NCI-H1092 (cell line): ENCODE measurements at regions not wholly inside any gene's neighbourhood (a gene's known extent, or its start where the extent isn't known, plus 50 kb on each side); places are given as distances from the start of the nearest gene placed in this dataset.
"Not testable (repeated sequence)": the region's sequence is repeated elsewhere in the genome, so short reads cannot be mapped to it uniquely, and the experiment has no call there.

ENCODE experiments used
- DNase-seq: peaks from one replicate; lab custom pipeline; 2025; lab: John Stamatoyannopoulos, UW

DNA sequence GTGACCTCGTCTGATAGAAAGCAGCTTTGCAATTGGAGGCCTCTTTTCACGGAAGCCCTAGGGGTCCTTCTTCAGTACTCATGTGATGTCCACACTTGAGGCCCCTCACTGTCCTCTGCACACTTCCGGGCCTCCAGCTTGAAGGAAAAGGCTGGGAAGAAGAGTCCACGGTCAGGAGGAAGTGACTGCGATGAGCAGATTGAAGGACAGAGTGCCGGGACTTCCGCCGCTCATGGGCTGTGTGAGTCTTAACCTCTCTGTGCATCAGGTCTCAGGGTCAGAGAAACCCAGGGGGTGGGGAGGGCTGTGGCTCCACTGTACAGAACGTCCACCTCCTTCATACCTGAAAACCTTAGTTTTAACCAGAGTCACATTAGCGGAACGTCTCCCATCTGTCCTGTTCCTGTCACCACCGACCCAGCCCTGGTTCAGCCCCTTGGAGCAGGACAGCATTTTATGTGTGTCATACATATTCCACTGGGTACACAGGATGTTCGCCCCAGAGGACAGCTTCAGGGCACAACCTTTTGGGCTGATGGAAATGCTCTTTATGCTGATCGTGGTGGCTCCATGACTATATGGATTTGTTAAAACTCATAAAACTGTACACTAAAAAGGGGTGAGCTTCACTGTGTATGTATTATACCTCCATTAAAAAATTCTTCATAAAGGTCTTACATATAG, 51.0 kb upstream of the SORCS2 start:
- no peak for DNase-seq

DNA sequence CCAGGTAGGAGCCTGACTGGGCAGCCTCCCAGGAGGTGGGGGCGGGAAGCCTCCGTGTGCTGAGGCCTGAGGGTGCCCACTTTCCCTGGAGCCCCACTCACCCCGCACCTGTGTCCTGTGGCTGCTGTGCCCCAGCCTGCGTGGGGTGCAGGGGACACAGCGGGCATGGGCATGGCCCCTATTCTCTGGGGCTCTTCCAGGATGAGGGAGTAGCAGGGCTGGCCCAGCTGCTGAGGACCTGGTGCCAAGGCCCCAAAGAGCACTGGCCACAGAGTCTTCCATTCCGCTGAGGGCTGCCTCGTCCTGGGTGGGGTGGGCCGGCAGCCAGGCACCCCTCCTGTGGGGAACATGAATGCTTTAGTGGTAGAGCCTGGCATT, 51.7 kb upstream of the SORCS2 start:
- DNase-seq, result no peak

DNA sequence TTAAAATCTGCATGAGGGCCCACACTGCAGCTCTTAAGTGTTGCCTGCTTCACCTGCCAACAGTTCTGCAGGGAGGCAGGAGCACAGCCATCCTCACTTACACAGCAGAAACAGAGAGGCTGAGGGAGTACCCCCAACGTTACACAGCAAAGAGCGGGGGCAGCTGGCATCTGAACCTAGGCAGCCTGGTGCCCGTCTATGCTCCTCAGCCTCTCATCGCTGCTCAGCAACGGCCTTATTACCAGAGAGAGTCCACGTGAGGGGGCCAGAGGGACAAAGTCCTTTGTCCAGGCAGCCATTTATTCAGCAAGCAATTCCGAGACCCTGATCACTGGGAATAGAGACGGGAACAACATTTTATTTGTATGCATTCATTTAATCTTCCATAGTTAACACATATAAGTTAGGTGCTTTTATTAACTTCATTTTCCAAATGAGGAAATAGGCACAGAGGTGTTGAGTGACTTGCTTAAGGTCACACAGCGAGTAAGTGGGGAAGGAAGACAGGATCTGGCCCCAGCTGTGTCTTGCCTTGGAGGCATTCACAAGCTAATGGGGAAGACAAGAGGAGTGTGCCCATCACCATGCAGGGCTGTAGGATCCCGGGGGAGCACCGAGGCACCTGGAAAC, 52.2 kb upstream of the SORCS2 start:
- no peak for DNase-seq

DNA sequence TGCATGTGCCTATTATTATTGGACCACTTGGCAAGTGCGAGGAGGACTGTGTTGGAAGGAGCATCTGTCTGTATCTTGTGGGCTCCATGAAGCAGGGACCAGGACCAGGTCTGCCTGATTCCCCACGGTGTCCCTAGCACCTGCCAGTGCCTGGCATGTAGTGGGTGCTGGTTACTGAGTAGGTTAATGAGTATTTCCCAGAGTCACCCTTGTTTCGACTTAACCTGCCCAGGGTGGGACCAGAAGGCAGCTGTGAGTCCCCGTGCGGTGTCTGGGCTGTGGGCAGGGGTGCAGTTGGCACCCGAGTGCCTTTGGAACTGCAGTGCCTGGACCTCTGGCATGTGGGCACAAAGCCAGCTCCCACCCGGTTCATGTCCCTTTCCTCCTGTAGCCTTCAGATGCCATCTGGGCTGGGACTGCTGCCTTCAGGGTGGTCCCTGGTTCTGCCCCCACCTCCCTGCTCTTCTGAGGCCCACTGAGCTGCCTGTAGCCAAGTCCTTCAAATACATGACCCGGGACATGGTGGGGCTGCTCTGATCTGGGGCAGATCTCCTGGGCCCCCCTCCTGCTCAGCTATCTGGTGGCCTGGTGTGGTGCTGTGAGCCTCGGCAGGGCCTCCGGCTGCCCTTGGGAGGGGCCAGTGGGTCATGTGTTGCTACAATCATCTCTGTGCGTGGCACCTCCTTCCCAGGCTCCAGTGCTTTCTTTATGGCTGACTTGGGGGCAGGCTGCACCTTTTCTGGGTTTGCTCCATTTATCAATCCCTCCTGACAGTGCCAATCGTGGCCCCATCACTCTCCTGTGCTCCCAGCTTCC, 53.0 kb upstream of the SORCS2 start:
- DNase-seq, result no peak

DNA sequence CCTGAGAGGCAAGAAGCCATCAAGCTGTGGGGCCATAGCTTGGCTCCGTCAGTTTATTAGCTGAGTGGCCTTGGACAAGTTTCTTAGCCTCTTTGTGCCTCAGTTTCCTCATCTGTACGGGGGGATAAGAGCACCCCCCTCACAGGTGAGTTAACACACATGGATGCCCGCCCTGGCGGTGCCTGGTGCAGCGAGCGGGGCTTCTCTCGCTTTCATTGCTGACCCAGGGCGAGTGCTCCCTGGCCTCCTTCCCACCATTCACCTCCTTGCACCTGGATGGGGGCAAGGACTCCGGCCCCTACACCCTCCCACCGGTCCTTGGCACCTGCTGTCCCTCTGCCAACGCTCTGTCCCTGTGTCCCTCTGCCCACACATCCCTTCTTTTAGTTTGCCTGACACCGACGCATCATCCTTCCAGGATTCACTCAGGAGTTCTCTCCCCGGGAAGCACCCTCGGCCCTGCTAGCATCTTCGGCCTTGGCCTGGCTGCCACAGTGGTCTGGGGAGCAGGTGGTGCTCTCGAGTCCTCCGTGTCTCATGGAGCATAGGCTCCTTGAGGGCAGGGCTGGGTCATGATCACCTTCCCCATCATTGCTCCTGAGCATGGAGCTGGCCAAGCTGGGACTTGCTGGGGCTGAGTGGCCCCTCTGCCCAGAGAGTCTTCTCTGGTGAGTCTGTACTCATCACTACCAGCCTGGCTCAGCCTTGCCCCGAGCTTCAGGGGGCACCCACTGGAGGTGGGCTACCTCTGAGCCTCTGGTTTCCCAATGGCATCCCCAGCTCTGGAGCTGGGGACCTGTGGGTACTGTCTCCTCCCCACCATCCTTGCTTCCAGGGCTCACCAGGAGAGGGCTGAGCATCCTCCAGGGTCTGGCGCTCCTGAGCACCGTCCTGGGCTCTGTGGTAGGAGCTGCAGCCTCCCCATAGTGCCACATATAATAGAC, 53.8 kb upstream of the SORCS2 start:
- no peak for DNase-seq

DNA sequence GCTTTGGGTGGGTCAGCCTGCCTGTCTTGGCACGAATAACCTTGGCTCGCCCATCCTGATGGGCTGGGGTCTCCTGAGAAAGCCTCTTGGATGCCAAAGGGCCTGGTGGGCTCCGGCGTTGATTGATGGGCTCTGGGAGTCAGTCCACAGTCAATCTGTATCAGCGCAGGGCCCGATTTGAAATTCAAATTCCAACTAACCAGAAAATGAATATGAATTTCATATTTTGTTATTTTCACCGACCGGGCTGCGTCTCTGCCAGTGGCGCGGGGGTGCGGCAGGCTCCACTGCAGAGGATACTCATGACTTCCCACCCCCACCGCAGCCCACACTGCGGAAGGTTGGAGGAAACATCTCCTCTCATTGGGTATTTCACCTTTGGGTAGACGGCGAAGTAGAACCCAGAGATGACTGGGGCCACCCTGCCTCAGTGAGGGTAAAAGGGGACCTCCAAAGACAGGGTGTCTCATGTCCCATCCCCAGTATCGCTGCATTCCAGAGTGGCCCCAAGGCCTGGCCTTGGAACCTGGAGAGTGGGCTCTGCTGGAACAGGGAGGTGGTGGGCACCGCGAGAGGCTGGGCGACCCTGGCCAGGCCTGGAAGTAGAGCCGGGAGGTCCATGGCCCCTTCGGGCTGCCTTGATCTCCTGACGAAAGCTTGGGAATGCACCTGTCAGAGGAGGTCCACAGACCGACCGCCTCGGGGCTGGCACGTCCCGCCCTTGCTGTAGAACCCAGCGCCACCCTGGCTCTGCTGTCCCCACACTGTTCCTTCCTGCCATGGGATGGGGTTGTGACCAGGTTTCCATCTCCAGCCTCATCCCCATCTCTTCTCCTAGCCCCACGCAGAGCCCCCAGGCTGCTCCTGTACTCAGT, 54.8 kb upstream of the SORCS2 start:
- no peak for DNase-seq

DNA sequence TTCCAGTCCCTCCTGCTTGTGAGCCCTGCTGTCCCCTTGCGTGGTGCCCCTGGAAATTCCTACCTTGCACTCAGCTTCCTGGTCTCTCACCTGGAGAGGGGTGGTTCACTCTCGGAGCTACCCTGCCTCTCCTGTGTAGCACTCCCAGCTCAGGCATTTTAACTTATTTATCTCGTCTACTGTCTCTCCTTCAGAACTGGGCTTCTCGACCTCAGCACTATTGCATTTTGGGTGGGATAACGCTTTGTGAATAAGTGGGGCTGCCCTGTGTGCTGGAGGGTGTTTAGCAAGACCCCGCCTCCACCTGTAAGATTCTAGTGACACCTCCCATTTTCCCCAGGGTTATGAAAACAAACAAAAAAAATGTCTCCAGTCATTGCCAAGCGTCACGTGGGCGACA, 56.0 kb upstream of the SORCS2 start:
- DNase-seq, result no peak

DNA sequence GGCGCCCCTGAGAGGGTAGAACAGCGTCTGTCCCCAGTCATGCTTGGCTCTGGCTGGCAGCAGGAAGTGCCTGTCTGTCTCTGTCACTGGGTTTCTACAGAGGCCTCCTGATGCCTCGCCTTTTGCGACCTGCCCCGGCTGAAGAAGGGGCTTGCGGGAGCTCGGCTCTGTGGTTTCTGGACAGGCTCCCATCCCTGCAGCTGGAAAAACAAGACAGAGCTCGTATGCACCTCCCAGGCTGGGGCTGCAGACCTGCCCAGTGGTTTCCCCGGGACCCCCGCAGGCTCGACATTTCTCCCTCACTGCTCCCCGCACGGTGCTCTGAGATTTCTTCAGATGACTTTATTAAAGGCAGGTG, 57.0 kb upstream of the SORCS2 start:
- no peak for DNase-seq

DNA sequence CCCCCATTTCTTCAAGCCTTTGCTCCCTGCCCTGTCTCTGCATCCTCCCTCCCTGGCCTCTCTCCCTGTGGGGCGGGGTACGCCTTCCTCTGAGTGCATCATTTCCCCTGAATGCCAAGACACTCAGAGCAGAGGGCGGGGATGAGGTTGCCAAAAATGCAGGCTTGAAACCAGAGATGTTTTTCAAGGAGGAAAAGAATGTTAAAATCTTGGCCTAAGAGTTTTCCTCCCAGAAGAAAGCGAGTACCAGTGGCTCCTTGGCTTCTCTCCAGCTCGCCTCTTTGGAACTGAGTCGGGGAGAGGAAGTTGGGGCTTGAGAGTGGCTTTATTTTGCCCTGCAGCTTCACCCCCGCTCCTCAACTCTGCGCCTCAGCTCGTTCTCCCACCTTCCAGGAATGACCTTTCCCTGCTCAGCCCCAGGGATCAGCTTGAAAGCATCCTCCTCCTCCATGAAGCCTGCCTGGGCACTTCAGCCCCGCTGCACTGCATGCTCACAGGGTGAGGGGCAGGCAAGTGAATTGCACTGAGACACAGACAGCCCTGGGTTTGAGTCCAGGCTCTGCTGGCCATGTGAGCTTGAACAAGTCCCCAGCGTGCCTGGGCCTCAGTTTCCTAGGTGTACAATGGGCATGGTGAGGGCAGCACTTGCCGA, 57.5 kb upstream of the SORCS2 start:
- no peak for DNase-seq

DNA sequence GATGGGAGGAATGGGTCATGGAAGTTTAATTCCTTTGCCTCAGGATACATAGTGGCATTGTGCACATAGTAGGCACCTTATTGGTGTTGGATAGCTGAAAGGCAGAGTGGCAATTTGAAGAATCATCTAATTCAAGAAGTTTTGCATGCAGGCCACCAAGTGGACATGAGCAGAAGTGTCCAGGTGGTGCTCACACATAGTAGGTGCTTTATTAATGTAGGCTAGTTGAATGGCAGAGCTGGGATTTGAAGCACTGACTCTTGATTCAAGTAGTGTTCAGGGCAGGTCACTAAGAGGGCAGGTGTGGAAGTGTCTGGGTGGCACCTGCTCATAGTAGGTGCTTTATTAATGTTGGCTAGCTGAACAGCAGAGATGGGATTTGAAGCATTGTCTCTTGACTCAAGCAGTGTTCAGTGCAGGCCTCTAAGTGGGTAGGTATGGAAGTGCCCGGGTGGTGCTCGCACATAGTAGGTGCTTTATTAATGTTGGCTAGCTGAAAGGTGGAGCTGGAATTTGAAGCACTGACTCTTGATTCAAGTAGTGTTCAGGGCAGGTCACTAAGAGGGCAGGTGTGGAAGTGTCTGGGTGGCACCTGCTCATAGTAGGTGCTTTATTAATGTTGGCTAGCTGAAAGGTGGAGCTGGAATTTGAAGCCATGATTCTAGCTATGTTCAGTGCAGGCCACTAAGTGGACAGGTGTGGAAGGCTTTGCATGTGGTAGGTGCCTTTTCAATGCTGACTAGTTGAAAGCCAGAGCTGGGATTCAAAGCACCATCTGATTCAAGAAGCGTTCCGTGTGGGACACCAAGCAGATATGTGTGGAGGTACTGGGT, 58.3 kb upstream of the SORCS2 start:
- not testable (repeated sequence) for DNase-seq

DNA sequence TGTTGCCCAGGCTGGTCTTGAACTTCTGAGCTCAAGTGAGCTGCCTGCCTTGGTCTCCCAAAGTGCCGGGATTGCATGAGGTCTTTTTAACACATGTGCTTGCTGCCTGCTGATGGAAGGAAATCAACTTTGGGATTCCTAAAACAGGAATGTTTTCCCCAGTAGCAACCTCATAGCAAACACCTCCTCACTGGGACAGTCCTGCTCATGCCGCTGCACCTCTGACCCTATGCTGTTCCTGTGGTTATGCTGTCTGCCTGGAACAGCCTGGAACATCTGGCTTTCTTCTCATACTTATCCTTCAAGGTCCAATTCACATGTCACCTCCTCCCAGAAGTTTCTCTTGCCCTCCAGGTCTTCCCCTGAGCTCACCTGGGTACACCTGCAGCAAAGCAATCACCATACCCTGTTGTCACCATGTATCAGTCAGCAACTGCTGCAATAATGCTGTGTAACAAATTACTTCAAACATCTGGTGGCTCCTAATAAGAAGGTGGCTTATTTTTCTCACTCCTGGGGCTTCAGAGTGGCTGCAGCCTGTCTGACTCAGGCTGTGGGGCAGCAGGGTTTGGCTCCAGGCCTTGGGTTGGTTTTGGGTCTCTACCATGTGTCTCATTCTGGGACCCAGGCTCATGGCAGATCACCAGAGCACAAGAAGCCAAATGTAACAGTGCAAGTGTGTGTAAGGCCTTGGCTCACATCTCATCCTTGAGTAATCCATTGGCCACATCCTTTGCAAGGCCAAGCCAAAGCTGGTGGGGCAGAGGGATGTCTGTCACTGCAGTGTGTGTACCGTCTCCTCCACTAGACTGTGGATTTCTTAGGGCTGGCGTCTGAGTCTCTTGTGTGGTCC, 59.4 kb upstream of the SORCS2 start:
- DNase-seq, result no peak

DNA sequence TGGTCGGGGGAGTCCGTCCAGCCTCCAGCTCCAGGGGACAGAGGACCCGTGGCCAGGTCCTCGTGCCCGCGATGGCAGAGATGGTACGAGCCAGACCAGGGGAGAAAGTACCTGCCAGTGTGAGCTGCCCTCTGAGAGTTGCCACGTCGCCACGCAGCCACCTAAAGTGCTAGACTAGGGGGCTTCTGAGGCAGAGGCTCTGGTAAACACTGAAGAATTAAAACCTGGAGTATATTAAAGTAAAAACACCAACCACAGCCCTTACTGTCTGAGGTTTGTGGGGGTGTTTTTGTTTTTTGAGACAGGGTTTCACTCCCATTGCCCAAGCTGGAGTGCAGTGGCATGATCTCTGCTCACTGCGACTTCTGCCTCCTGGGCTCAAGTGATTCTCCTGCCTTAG, 60.1 kb upstream of the SORCS2 start:
- DNase-seq, result no peak

DNA sequence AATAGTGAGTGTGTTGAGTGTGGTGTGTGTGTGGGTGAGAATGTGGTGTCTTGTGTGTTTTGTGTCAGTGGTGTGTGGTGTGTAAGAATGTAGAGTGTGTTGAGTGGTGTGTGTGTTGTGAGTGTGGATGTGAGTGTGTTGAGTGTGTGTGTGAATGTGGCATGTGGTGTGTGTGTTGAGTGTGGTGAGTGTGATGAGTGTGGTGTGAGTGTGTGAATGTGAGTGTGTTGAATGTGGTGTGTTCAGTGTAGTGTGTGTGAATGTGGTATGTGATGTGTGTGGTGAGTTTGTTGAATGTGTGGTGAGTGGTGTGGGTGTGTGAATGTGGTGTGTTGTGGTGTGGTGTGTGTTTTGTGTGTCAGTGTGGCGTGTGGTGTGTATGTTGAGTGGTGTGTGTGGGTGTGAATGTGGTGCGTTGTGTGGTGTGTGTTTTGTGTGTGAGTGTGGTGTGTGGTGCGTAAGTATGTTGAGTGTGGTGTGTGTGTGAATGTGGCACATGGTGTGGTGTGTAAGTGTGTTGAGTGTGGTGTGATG, 60.8 kb upstream of the SORCS2 start:
- no peak for DNase-seq

DNA sequence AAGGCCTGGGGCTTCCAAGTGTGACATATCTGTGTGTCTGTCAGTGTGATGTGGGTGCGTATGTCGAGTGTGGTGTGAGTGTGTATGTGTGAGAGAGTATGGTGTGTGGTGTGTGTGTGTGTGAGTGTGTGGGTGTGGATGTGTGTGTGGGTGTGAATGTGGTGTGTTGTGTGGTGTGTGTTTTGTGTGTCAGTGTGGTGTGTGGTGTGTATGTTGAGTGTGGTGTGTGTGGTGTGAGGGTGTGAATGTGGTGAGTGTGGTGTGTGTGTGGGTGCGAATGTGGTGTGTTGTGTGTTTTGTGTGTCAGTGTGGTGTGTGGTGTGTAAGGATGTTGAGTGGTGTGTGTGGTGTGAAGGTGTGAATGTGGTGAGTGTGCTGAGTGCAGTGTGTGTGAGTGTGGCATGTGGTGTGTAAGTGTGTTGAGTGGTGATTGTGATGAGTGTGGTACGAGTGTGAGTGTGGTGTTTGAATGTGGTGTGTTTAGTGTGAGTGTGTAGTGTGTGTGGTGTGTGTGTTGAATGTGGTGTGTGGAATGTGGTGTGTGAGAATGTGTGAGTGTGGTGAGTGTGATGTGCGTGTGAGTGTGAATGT, 61.6 kb upstream of the SORCS2 start:
- DNase-seq, result no peak

DNA sequence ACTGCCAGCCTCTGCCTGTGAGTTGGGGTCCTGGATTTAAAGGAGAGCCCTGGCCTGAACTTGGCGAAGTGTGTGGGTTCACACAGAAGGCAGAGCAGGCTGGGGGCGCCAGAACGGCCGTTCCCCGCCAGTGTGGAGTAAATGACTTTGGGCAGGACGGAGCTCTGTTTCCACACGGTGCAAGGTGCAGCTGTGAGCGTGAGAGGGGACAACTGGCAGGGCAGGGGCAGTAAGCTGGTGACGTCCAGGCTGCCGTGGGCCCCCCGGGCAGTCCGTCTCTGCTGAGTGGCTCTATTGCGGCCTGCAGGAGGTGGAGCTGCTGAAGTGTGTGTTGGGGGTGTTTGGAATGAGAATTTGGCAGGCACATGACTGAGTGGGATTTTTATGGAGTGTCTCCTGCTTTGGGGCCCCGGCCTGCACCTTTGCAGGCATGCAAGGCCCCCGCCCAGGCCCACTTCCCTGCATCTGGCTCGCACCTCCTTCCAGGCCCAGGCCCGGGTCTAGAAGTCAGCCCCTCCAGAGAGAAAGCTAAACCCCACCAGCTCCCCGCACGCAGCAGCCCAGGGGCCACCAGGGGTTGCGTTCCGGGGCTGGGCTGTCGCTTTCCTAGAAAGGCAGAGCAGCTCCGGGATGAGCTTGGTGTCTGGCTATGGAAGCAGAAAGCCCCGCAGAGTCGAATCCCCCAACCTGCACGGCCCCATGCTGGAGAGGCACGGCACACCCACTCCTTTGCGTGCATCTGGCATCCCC, 62.2 kb upstream of the GRPEL1 start:
- DNase-seq, result no peak

DNA sequence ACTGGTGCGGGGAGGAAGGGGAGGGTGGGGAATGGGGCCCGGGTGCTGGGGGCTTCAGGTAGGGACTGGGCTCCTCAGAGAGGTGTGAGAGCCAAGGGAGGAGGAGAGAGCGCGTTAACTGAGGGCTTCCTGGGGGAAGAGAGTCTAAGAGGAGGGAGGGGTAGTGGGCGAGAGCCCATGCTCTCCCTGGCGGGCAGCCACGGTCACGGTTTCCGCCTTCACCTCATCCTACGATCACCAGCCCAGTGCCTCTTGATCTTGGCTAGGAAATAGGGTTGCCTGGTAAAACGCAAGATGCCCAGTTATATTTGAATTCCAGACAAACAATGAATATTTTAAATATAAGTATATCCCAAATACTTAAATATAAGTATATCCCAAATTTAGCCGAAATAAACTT, 60.8 kb upstream of the GRPEL1 start:
- peak; percentile 19 for DNase-seq

DNA sequence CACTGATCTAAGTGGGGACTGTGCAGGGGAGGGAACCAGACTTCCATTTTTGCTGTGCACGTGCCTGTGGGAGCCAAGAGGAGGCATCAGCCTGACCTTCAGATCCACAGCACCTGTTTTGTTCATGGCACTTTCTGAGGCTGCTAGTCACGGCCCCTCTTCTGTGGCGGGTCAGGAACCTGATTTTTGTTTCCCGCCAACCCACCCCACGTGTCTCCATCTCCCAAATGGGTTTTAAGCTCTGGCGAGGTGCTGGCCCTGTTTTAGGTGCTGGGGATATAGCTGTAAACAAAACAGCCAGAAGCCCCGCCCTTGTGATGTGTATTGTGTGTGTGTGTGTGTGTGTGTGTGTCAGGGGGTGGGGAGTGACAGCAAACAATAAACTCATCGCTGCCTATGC, 60.4 kb upstream of the GRPEL1 start:
- DNase-seq, result no peak
